Right renal pelvis (tissue), 4 donors: ENCODE measurements at regions not wholly inside any gene's neighbourhood (a gene's known extent, or its start where the extent isn't known, plus 50 kb on each side); places are given as distances from the start of the nearest gene placed in this dataset.

Experiments used
- DNase-seq, 4 donors: peaks; one replicate each; pipeline ENCODE4 v3.0.0-alpha.2; 2013; ENCODE audit warnings: low read depth in 4 of 4, low spot score in 3 of 4, missing footprints in 1 of 4

- no peak for DNase-seq
Measured at GRCh38 chr11:122062763-122063162, 53.3 kb downstream of the BLID start.

DNA sequence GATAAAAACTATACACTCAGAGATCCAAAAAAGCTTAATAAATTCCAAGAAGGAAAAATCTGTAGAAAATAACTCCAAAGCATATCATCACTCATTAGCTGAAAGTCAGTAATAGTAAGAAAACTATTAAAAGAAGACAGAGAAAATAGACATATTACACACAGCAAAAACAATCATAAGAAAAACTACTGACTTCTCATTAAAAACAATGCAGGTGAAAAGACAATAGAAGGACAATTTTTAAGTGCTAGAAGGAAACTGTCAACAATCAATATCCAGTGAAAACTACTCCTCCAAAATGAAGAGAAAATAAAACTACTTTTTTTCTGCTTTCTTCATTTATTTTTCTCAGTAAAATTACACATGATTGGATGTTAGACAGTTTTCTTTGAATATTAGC lies 56.5 kb downstream of the BLID start:
- DNase-seq = no peak

- DNase-seq = no peak
Measured at GRCh38 chr11:122050021-122050690, 65.9 kb downstream of the BLID start.

DNA sequence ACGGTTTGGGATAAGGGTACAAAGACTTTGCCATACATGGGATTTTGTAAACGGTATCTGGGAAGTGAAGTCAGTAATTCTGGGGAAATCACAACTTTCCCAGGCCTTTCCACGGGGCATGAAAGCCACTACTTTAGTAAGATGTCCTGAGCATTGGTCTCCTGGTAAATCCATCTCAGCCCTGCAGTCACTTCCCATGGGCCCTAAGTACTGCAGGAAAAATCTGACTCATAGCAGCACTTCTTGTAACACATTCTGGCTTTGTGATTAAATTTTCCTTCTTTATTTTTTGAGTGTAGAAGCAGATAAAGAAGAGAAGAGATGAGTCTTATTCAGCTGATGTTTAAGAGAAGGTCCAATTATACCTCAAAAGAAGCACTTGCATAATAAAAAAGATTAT lies 67.6 kb downstream of the BLID start:
- no peak for DNase-seq

- no peak for DNase-seq
Measured at GRCh38 chr11:122046846-122047245, 69.2 kb downstream of the BLID start.

DNA sequence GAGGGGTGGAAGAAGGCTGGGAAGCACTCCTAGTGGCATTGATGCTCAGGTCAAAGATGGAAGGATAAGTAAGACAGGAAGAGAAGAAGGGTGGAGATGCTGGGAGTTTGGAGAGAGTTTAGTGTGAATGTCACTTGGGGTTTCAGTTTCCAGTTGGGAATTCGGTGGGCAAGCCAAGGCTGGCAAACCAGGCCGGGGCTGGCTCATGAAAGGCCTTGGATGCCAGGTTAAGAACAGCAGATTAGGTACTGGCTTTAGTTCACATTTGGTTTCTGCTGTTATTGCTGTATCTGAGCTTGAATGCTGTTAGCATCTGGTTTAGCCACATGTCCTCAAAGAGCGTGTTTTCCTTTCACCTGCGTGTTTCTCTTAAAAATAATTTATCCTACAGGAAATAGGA lies 69.6 kb downstream of the BLID start:
- no peak for DNase-seq

DNA sequence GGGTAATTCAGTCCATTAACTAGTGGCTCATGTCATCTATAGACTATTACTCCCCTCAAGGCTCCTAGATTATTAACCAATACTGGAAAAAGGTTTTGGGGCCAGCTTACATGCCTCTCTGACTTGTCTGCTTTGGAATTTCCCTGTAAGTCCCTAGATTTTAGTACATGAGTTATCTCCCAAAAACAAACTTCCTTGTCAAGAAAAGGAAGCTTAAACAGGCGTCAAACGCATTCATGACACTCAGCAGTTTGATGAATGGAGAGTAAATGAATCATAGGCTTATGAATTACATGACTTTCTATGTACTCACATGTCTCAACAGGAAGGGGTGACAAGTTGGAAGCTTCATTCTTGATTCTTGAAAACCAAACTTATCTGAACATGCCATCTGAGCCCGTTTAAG lies 70.8 kb downstream of the BLID start:
- no peak for DNase-seq

GRCh38 chr11:122044086-122044485 lies 71.9 kb downstream of the BLID start:
- DNase-seq = no peak

DNA sequence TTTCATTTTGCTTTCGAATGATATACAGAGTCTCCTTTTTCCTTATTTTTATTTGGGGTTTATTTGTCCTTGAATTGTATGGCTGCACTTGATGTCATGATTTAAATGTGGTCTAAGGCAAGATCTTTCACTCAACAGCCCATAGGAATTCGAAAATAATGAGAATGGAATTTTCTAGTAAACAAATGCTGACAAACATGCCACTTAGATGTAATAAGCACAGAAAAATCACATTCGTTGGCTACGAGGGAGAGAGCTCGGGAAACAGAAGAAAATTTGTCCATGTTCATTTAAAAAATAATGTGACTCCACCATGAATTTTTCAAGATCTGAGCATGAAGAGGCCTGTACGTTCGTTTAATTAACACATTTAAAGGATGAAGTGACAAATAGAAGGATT lies 73.0 kb downstream of the BLID start:
- DNase-seq = no peak

- no peak for DNase-seq
Measured at GRCh38 chr11:122040464-122040863, 75.6 kb downstream of the BLID start.

- DNase-seq = no peak
Measured at GRCh38 chr11:122038543-122038942, 77.5 kb downstream of the BLID start.

DNA sequence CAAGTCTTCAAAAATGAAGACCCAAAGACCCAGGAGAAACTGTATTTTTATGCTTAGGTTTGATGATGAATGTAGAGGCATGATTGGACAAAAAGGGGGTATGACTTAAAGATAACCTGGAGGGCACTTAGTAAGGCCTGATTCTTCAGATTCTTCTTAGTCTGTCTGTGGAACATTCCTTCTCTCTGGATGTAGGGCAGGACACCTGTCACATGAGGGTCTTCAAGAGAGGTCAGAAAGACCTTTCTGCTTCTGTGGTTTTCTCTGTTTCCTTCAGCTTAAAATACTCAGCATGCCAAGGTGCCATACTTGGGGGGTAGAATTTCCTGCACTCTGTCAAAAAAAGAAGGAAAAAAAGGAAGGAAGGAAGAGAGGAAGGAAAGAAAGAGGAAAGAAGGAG lies 78.1 kb downstream of the BLID start:
- DNase-seq = no peak

- DNase-seq = no peak
Measured at GRCh38 chr11:122036493-122036892, 79.5 kb downstream of the BLID start.

- no peak for DNase-seq
Measured at GRCh38 chr11:122036018-122036417, 80.0 kb downstream of the BLID start.

- DNase-seq = no peak
Measured at GRCh38 chr11:122033631-122034030, 82.4 kb downstream of the BLID start.

- no peak for DNase-seq
Measured at GRCh38 chr11:122033193-122033592, 82.8 kb downstream of the BLID start.

GRCh38 chr11:122032317-122032716 lies 83.7 kb downstream of the BLID start:
- no peak for DNase-seq

DNA sequence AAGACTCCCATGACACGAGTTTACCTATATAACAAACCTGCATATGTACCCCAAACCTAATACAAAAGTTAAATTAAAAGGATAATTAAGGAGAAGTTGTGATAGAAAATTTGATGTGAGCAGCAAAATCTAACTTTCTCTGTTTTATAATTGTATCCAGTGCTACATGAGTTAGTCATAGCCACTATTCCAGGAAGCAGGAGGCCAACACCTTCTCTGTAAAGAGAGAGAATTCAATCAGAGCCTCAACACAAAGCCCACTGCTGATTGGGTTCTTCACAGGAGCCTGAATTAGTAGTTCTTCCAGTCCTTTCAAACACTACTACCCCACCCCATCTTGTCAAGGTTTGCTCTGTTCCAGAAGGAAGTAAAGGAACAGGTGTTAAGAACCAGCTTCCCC lies 84.2 kb downstream of the BLID start:
- DNase-seq = no peak

- DNase-seq = no peak
Measured at GRCh38 chr11:122030286-122030685, 85.7 kb downstream of the BLID start.

DNA sequence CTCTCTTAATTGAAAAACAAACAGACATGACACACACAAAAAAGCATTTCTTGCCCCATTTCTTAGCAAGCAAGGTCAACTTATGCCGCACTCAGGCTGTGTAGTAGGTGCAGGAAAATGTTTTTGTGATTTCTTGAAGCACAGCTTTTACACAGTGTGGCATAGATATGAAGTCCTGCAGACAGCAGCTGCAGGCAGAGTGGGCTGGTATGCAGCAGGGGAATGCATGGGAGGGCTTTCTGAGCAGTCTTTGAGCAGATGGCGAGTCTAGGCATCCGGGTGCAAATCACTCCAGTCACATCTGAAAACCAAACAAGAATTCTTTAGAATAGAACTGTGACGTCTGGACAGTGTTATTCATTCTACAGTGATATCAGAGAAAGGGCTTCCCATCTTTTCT lies 87.5 kb downstream of the BLID start:
- no peak for DNase-seq

GRCh38 chr11:122028036-122028435 lies 88.0 kb downstream of the BLID start:
- no peak for DNase-seq

GRCh38 chr11:122025757-122026156 lies 90.3 kb downstream of the BLID start:
- no peak for DNase-seq

DNA sequence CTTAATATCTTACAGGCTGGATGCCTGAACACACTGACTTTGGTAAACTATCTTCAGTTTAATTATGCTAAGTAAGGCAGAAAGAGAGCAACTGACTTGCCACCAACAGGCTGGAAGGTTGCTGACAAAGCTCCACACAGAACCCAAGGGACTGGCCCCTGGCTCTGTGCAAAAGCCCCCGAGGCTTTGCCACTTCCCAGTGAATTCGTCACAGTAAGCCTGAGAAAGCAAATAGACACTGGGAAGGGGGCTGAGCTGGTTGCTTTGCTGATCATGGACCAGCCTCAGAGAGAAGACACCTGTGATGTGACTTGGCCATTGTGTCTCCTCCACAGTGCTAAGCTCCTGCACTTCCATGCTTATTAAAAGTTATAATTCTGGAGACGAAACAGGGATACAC lies 91.7 kb downstream of the BLID start:
- DNase-seq = no peak
